ENCODE measurements at regions not wholly inside any gene's neighbourhood (a gene's known extent, or its start where the extent isn't known, plus 50 kb on each side); places are given as distances from the start of the nearest gene placed in this dataset.
"Not testable (repeated sequence)": the region's sequence is repeated elsewhere in the genome, so short reads cannot be mapped to it uniquely, and the experiment has no call there.

- no peak for DNase-seq
These were observed 597.2 kb upstream of the GRIA3 start for GRCh38 chrX:122586831-122587230.

DNA sequence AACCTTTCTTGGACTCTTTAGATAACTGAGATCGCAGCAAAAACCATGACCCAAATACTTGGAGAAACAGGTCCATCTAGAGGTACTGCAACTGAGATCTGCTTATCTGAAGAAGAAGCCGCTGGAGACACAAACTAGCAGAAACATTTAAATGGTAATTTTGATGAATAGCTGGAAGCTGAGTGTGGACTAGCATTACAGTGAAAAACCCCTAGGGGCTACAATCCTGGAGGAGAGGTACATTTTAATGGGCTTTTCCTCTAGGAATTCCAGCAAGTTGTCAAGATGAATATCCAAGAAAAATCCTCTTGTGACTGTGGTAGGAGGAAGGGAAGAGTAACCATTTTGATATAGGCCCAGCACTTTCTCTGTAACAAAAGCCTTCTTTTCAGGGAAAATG, 592.5 kb upstream of the GRIA3 start:
- no peak for DNase-seq

GRCh38 chrX:122596998-122597397, 587.1 kb upstream of the GRIA3 start:
- no peak for DNase-seq

DNA sequence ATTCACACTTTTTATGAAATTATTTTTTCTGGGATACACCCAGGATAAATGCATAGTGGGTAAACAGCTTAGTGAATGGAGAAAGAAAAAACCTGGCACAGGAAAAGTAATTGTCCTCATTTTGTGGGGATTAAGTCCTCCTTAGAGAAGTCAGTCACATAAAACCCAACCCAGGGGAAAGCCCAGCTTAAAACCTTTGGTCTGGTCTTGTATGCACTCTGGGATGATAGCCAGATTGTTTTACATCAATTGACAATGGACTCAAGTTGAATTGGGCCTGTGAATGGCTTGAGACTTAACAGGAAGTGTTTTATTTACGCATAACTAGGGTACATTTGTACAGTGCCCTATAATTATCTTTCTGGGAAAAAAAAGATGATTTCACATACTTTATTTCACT, 561.3 kb upstream of the GRIA3 start:
- DNase-seq: no peak

GRCh38 chrX:122625239-122625638, 558.8 kb upstream of the GRIA3 start:
- DNase-seq: no peak

DNA sequence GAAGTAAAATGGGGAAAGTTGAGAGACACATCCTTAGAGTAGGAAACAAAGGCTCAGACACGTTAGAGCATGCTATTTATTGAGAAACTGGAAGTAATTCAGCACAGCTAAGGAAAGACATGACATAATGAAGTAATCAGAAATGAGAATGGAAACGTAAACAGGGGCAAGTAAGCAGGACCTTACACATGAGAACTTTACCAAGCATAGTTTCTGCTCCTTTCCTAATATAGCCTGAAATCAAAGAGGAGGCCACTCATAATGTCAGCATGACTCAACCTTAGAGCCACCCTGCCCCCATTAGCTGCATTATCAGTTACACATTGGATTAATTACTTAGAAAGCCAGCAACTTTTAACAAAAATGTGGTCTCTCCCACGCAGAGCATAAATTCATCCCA, 558.3 kb upstream of the GRIA3 start:
- no peak for DNase-seq

DNA sequence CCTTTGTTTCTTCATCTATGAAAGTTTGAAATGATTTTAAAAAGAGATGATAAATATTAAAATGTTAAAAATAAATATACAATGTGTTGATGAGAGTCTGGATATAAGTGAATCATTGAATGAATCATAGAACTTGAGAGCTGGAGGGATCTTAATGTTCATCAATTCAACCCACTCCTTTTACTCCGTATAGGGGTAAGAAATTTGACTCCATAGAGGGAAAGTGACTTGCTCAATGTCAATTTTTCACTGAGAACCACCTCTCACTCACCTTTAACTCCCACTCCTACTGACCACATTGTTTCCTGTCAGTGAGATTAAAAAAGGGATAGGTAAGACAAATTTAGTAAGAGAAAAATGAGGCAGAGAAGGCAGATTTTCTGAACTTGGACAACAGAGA, 557.2 kb upstream of the GRIA3 start:
- DNase-seq: no peak

DNA sequence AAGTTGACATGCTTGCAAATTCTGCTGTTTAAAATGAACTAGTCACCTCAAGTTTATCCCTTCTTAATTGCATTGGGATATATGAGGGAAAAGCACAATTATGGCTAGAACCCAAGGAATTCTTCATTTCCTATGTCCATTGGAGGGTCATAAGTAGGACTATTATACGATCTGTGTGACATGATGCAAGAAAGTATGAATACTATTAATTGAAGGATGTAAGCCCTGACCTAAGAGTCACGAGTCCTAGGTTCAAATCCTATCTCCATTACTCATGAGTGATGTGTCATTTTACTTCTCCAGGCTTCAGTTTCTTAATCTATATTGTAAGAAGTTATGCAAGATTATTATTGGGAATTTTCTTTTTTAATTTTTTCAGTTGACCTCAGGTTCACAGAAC, 542.9 kb upstream of the GRIA3 start:
- no peak for DNase-seq

DNA sequence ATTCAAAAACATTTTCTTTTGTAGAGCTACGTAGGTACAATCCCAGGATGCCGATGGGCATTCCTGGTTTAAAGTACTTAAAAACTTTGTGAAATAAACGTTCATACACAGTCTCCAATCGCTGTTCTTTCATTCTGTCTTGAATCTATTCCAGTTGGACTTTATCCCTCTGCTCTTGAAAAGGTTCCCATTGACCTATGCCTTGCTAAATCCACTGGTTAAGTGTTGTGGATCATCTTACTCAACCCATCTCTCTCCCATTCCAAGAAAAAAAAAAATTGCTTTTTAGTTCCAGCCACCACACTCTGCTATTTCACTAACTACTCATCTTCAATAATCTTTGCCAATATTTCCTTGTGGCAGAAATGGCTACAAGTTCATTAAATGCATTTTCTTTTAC, 542.3 kb upstream of the GRIA3 start:
- DNase-seq: no peak

DNA sequence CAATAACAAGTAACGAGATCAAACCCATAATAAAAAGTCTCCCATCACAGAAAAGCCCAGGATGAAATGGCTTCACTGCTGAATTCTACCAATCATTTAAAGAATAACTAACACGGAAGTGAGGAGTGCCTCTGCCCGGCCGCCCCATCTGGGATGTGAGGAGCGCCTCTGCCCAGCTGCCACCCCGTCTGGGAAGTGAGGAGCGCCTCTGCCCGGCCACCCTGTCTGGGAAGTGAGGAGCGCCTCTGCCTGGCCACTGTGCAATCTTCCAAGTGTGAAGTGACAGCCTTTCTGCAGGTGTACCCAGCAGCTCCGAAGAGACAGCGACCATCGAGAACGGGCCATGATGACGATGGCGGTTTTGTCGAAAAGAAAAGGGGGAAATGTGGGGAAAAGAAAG, 528.8 kb upstream of the GRIA3 start:
- DNase-seq: not testable (repeated sequence)

GRCh38 chrX:122666601-122667000, 517.5 kb upstream of the GRIA3 start:
- no peak for DNase-seq

GRCh38 chrX:122667667-122668066, 516.4 kb upstream of the GRIA3 start:
- no peak for DNase-seq

DNA sequence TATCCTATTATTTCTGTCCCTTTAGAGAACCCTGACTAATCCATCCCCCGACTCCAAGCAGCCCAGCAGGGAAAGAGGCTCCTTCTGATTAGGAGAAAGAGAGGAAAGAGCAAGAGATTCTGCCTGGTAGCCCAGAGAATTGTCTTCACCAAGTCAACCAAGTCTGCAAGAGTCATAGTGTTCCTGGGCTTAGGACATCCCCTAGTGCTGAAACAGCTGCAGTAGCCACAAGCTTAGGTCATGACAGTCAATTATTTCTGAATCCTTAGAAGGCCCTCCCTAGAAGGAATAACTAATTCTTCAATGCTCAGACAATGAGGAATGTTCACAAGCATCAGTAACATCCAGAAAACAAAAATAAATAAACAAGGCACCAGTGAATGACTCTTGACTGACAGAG, 480.3 kb upstream of the GRIA3 start:
- no peak for DNase-seq

DNA sequence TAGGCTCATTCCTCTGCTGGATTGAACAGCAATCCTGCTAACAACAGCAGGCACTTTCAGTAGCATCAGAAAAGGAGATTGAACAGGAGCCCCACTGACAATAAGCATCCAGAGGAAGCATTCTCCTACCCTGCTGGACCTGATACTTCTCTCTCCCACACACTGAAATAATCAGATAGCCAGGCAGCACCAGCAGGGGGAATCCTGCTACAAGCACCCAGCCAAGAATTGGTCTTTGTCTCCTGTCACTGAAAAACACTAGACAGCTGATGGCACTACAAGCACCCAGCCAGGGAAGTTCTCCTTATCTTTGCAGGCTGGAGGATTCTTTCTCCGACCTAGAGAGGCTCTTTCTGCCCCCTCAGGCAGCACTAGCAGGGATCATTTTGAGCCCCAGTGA, 444.3 kb upstream of the GRIA3 start:
- no peak for DNase-seq

- no peak for DNase-seq
These were observed 413.5 kb upstream of the GRIA3 start for GRCh38 chrX:122770581-122770980.

DNA sequence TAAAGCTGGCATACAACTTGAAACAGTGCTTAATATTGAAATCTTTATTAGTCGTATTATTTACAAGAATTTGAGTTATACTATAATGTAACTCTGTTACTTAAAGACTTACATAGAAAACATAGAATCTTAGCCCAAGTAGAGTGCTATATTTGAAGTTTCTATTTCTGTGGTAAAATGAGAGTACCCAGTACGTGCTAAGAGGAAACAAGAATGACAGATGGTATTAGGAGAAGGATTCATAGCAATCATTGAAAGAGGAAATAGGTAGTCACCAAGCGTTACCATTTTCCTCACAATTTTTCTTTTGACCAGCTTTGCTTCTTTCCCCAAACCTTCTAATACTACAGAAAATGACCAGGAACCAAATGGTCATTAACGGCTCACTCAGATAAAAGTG, 412.1 kb upstream of the GRIA3 start:
- DNase-seq: no peak

DNA sequence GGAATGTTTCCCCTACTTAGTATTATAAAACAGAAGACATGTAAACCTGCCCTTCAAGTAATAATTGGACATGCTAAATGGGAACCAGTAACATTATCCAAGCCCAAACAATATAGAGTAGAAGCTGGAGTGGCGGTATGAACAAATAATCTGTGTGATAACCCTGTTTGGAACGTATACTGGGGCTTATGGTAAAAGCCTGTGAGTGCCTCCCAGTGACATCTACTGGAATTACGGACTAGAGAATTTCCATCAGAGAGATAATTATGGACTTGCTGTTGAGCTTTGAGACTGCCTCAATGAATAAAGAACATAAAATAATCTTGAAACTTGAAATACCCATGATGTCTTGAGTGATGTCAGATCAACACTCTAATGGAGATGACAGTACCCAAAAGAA, 406.3 kb upstream of the GRIA3 start:
- DNase-seq: no peak

- no peak for DNase-seq
These were observed 400.2 kb upstream of the GRIA3 start for GRCh38 chrX:122783918-122784317.

- DNase-seq: no peak
These were observed 396.8 kb upstream of the GRIA3 start for GRCh38 chrX:122787231-122787630.

GRCh38 chrX:122788216-122788615, 395.9 kb upstream of the GRIA3 start:
- DNase-seq: no peak

DNA sequence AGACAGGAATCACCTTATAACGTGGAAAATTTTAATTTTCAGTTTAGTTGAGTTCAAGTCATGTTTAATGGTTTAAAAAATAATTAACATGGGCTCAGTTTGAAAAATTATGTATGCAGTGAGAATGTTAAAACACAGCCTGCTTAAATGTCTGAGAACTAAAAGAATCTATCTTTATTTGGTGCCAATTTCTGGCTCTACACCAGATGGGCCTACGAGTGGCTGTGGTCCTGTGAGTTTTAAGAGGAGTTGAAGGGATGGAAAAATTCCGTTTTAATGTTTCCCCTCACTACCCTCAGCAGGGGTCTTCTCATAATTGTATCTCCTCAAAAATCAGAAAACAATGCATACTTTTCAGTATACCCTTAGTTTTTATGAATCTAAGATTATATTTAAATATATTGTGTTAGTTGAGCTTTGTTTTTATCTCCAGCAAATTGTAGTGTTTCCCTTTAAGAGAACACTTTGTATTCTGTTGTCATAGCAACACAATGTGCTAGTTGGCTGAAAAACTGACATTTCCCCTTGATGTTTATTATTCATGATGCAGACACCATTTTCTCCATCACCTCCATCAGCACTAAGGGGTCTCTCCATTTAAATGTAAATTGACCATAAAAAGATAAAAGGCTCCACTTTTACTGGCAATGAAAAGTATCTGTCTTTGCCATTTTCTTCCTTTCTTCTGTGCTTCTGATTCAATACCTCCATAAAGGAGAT, 393.5 kb upstream of the GRIA3 start:
- DNase-seq: no peak

DNA sequence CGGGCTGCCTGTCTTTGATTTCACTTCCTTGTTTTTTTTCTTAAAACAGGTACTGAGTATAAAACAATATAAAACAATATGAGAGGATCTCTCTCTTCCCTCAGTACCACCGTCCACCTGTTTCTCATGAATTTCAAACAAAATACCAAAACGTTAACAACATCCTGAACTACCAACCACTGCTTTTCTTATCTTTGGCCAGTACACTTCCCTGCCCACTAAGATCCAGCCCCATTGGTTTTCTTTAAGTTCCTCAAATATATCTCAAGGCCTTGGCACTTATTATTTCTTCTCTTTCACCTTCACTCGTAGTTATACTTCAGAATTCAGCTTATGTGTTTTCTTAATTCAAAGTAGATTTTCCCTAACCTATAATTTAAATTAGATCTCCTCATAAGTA, 370.2 kb upstream of the GRIA3 start:
- no peak for DNase-seq

DNA sequence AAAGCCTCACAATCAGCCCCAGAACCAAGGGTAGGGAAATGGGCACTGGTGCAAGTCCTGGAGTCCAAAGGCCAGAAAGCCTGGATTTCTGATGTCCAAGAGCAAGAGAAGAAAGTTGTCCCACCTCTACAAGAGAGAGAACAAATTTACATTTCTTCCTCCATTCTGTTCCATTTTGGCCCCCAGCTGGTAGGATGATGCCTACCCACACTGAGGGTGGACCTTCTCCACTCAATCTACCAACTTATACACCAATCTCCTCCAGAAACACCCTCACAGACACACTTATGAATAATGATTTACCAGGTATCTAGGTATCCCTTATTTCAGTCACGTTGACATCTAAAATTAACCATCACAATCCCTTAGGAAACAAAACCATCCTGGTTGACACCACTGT, 367.8 kb upstream of the GRIA3 start:
- no peak for DNase-seq

GRCh38 chrX:122817321-122817955, 366.6 kb upstream of the GRIA3 start:
- no peak for DNase-seq

- DNase-seq: no peak
These were observed 366.0 kb upstream of the GRIA3 start for GRCh38 chrX:122818068-122818467.
